ENCODE measurements at regions not wholly inside any gene's neighbourhood (a gene's known extent, or its start where the extent isn't known, plus 50 kb on each side); places are given as distances from the start of the nearest gene placed in this dataset.
"Not testable (repeated sequence)": the region's sequence is repeated elsewhere in the genome, so short reads cannot be mapped to it uniquely, and the experiment has no call there.

DNA sequence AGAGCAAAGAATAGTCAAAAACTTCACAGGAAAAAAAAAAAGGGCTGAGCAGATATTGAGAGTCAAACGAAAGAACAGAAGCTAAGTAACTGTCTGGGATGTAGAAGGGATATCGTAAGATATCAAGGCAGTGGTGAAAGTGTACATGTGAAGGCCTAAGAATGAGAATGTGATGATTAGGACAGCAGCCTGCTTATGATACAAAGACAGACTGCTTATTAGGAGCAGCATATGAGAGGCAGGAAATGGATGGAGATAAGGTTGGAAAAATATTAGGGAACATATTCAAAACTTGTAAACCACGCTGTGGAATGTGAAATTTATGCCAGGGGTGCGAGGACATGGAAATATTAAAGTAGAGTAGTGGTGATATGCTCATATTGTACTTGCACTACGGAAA lies 133.1 kb upstream of the FAM174A start:
- TF ChIP-seq, protein P1, sequence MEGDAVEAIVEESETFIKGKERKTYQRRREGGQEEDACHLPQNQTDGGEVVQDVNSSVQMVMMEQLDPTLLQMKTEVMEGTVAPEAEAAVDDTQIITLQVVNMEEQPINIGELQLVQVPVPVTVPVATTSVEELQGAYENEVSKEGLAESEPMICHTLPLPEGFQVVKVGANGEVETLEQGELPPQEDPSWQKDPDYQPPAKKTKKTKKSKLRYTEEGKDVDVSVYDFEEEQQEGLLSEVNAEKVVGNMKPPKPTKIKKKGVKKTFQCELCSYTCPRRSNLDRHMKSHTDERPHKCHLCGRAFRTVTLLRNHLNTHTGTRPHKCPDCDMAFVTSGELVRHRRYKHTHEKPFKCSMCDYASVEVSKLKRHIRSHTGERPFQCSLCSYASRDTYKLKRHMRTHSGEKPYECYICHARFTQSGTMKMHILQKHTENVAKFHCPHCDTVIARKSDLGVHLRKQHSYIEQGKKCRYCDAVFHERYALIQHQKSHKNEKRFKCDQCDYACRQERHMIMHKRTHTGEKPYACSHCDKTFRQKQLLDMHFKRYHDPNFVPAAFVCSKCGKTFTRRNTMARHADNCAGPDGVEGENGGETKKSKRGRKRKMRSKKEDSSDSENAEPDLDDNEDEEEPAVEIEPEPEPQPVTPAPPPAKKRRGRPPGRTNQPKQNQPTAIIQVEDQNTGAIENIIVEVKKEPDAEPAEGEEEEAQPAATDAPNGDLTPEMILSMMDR (IDR thresholded peaks at IDR 0.05; ENCODE audit: low read depth, low read length) = no peak
- no peak for DNase-seq (ENCODE audit: low read depth in 2 of 2)
- no peak overlapping the region for H3K4me3 ChIP-seq (replicated peaks in 1 of 2; ENCODE audit: low read depth in 2 of 2, low read length in 2 of 2)

GRCh38 chr5:100401149-100401548 lies 134.0 kb upstream of the FAM174A start:
- DNase-seq (ENCODE audit: low read depth in 2 of 2) = no peak
- TF ChIP-seq, protein P1 (IDR thresholded peaks at IDR 0.05; ENCODE audit: low read depth, low read length) = no peak
- H3K4me3 ChIP-seq (replicated peaks in 1 of 2; ENCODE audit: low read depth in 2 of 2, low read length in 2 of 2) = no peak overlapping the region

- not testable (repeated sequence) for DNase-seq (ENCODE audit: low read depth in 2 of 2); H3K4me3 ChIP-seq (replicated peaks in 1 of 2; ENCODE audit: low read depth in 2 of 2, low read length in 2 of 2)
Observed at GRCh38 chr5:100398815-100399214, 136.4 kb upstream of the FAM174A start.

DNA sequence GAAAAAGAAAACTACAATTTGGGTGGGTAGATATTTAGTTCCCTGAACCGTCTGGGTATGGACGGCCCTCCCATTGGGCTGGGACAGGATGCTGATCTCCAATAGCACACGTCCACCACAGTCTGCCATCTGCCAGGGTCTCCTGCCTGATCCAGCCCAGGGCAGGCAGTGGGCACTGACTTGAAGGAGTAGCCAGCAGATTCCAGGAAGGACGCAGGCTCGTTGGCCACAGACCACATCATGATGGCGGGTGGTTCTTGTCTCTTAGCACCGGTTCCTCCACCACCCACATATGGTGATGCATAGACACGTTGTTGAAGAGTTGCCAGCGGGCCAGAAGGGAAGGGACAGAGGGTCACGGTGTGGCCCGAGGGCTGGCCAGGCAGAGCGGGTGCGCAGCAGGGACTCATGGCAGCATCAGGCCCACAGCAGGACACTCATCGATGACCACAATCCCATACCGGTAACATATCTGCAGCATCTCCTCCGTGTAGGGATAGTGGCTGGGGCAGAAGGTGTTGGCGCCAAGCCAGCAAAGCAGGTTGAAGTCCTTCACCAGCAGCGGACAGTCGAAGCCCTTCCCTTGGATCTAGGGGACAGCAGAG lies 155.8 kb upstream of the FAM174A start:
- not testable (repeated sequence) for DNase-seq (ENCODE audit: low read depth in 2 of 2)

GRCh38 chr5:100364757-100365478 lies 170.3 kb upstream of the FAM174A start:
- peak in 1 of 2 donors; percentile 11 for DNase-seq (ENCODE audit: low read depth in 2 of 2)
- not testable (repeated sequence) for H3K4me3 ChIP-seq (replicated peaks in 1 of 2; ENCODE audit: low read depth in 2 of 2, low read length in 2 of 2)

More for the DNA sequence above, 155.8 kb upstream of the FAM174A start:
- H3K4me3 ChIP-seq (replicated peaks in 1 of 2; ENCODE audit: low read depth in 2 of 2, low read length in 2 of 2) = not testable (repeated sequence)

GRCh38 chr5:100364343-100364742 lies 170.8 kb upstream of the FAM174A start:
- H3K4me3 ChIP-seq (replicated peaks in 1 of 2; ENCODE audit: low read depth in 2 of 2, low read length in 2 of 2); DNase-seq (ENCODE audit: low read depth in 2 of 2): not testable (repeated sequence)

- not testable (repeated sequence) for DNase-seq (ENCODE audit: low read depth in 2 of 2); H3K4me3 ChIP-seq (replicated peaks in 1 of 2; ENCODE audit: low read depth in 2 of 2, low read length in 2 of 2)
Observed at GRCh38 chr5:100359998-100360397, 175.2 kb upstream of the FAM174A start.

GRCh38 chr5:100346269-100346668 lies 188.9 kb upstream of the FAM174A start:
- DNase-seq (ENCODE audit: low read depth in 2 of 2); H3K4me3 ChIP-seq (replicated peaks in 1 of 2; ENCODE audit: low read depth in 2 of 2, low read length in 2 of 2): not testable (repeated sequence)

GRCh38 chr5:100341485-100341884 lies 193.7 kb upstream of the FAM174A start:
- not testable (repeated sequence) for H3K4me3 ChIP-seq (replicated peaks in 1 of 2; ENCODE audit: low read depth in 2 of 2, low read length in 2 of 2); DNase-seq (ENCODE audit: low read depth in 2 of 2)

DNA sequence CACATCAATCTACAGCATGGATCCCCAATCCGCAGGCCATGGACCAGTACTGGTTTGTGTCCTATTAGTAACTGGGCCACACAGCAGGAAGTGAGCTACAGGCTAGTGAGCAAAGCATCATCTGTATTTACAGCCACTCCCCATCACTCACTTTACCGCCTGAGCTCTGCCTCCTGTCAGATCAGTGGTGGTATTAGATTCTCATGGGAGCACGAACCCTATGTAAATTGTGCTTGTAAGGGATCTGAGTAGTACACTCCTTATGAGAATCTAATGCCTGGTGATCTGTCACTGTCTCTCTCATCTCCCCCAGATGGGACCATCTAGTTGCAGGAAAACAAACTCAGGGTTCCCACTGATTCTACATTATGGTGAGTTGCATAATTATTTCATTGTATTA lies 212.7 kb upstream of the FAM174A start:
- TF ChIP-seq, protein P1 (IDR thresholded peaks at IDR 0.05; ENCODE audit: low read depth, low read length) = no peak
- no peak overlapping the region for H3K4me3 ChIP-seq (replicated peaks in 1 of 2; ENCODE audit: low read depth in 2 of 2, low read length in 2 of 2)
- no peak for DNase-seq (ENCODE audit: low read depth in 2 of 2)

Data from cardiac fibroblast (primary cell).